Endothelial cell of umbilical vein (primary cell): ENCODE measurements at regions not wholly inside any gene's neighbourhood (a gene's known extent, or its start where the extent isn't known, plus 50 kb on each side); places are given as distances from the start of the nearest gene placed in this dataset.

Source experiments
- BruUV-seq: library from RNA; stranded (reverse); fragments of 400-500 nt; replicated peaks from 2 replicates; lab custom pipeline; 2021; lab: Mats Ljungman, UMichigan
- CTCF ChIA-PET: fragments of 300-600, 350-600 bp; sonication (Branson Sonifier 250); formaldehyde crosslinking; loops from one replicate; lab custom pipeline; 2021; ENCODE audit warnings: antibody characterized with exemption, inconsistent platforms; lab: Charles Lee
- POLR2A ChIA-PET: fragments of 300-600, 350-600 bp; sonication (Branson Sonifier 250); formaldehyde crosslinking; loops from one replicate; lab custom pipeline; 2021; ENCODE audit warnings: antibody characterized with exemption, inconsistent platforms; lab: Charles Lee
- DNase-seq: peaks from one replicate; pipeline ENCODE4 v3.0.0-alpha.2; 2011; ENCODE audit warnings: low read depth, low spot score
- FAIRE-seq: peaks from 2 replicates; lab custom pipeline; 2011; peaks lifted over from hg19 to GRCh38; lab: Jason Lieb, UNC
- H2AFZ ChIP-seq: 2 replicates; pipeline ENCODE4 v1.6.0; 2012; ENCODE audit warnings: low read depth, low read length, control low read depth, inconsistent platforms
- H3K27ac ChIP-seq: 2 replicates; pipeline ENCODE4 v1.5.1; 2011; ENCODE audit warnings: low read depth, mild to moderate bottlenecking, control low read depth, low read length, moderate library complexity; ENCODE audit not compliant: insufficient read depth
- H3K27me3 ChIP-seq, 2 experiments: 2 replicates each; pipeline versions ENCODE4 v1.6.0 to v1.6.1; 2011; ENCODE audit warnings: low read length in 2 of 2, mixed read lengths in 1 of 2; ENCODE audit not compliant: control insufficient read depth in 2 of 2, insufficient read depth in 2 of 2
- H3K36me3 ChIP-seq, 2 experiments: 2 replicates in 1 of 2; 3 replicates in 1 of 2; pipeline ENCODE4 v1.5.1; 2011; ENCODE audit warnings: low read length in 2 of 2, mild to moderate bottlenecking in 1 of 2, moderate library complexity in 1 of 2; ENCODE audit not compliant: control insufficient read depth in 2 of 2, insufficient read depth in 2 of 2; ENCODE audit errors: extremely low read depth in 1 of 2
- H3K4me1 ChIP-seq: 3 replicates; pipeline ENCODE4 v1.5.1; 2011; ENCODE audit warnings: mild to moderate bottlenecking, low read length; ENCODE audit not compliant: control insufficient read depth, insufficient read depth; ENCODE audit errors: extremely low read depth
- H3K4me2 ChIP-seq: 2 replicates; pipeline ENCODE4 v1.6.1; 2011; ENCODE audit warnings: low read length, control low read depth, mixed read lengths; ENCODE audit not compliant: insufficient read depth
- H3K4me3 ChIP-seq, 3 experiments: fragments of 200-600 bp in 1 of 3; sonication (generic), shearing (Covaris generic) in 1 of 3; replicated peaks in 1 of 3; 2 replicates each; pipeline ENCODE4 v1.5.1; 2011 to 2016; ENCODE audit warnings: control low read depth in 3 of 3, low read length in 3 of 3, mild to moderate bottlenecking in 2 of 3, inconsistent platforms in 1 of 3, low read depth in 1 of 3, moderate library complexity in 1 of 3; ENCODE audit not compliant: insufficient read depth in 1 of 3
- H3K79me2 ChIP-seq: 2 replicates; pipeline ENCODE4 v1.6.0; 2012; ENCODE audit warnings: low read length, inconsistent platforms; ENCODE audit not compliant: control insufficient read depth, insufficient read depth
- H3K9ac ChIP-seq: replicated peaks from 2 replicates; pipeline ENCODE3; 2011; ENCODE audit warnings: low read length, control low read depth; ENCODE audit not compliant: insufficient read depth; ENCODE audit errors: extremely low read depth
- H3K9me1 ChIP-seq: replicated peaks from 3 replicates; pipeline ENCODE4 v1.6.0; 2011; ENCODE audit warnings: mild to moderate bottlenecking, low read length; ENCODE audit not compliant: control insufficient read depth, insufficient read depth; ENCODE audit errors: extremely low read depth
- H3K9me3 ChIP-seq: replicated peaks from 2 replicates; pipeline ENCODE4 v1.5.1; 2012; ENCODE audit warnings: low read length, inconsistent platforms; ENCODE audit not compliant: control insufficient read depth, insufficient read depth
- H4K20me1 ChIP-seq: replicated peaks from 2 replicates; pipeline ENCODE3; 2011; ENCODE audit warnings: mild to moderate bottlenecking, low read length; ENCODE audit not compliant: control insufficient read depth, insufficient read depth; ENCODE audit errors: extremely low read depth
- CTCF ChIP-seq, 2 donors: IDR thresholded peaks; 1 replicate in 1 of 2; 2 replicates in 1 of 2; pipeline ENCODE4 v1.5.1; 2011; ENCODE audit warnings: low read length in 2 of 2, mild to moderate bottlenecking in 2 of 2, moderate library complexity in 2 of 2, control low read depth in 1 of 2, inconsistent platforms in 1 of 2, low read depth in 1 of 2; ENCODE audit not compliant: insufficient read depth in 1 of 2; ENCODE audit errors: extremely low read depth in 1 of 2
- EZH2 ChIP-seq: IDR thresholded peaks from 2 replicates; pipeline ENCODE4 v1.6.1; 2012; ENCODE audit warnings: borderline replicate concordance, low read depth, mild to moderate bottlenecking, moderate library complexity, low read length, inconsistent platforms; ENCODE audit not compliant: severe bottlenecking
- FOS ChIP-seq: IDR thresholded peaks from 2 replicates; pipeline ENCODE4 v1.6.1; 2011; ENCODE audit warnings: mild to moderate bottlenecking, low read length, moderate library complexity, borderline replicate concordance; ENCODE audit not compliant: insufficient read depth
- GATA2 ChIP-seq: IDR thresholded peaks from 2 replicates; pipeline ENCODE4 v1.7.0; 2011; ENCODE audit warnings: low read depth, mild to moderate bottlenecking, moderate library complexity, mixed read lengths, low read length; ENCODE audit not compliant: insufficient read length, insufficient read depth
- JUN ChIP-seq: IDR thresholded peaks from 2 replicates; pipeline ENCODE4 v1.6.1; 2011; ENCODE audit warnings: borderline replicate concordance, low read depth; ENCODE audit not compliant: insufficient read length, insufficient read depth
- MAX ChIP-seq: IDR thresholded peaks from 2 replicates; pipeline ENCODE4 v1.6.1; 2011; ENCODE audit not compliant: insufficient read depth, insufficient read length
- MYC ChIP-seq: IDR thresholded peaks from one replicate; pipeline ENCODE4 v1.6.1; 2011; ENCODE audit warnings: mild to moderate bottlenecking, low read depth, low read length
- POLR2A ChIP-seq: IDR thresholded peaks from 2 replicates; pipeline ENCODE4 v1.6.1; 2012; ENCODE audit warnings: low read depth, mild to moderate bottlenecking, control low read depth, low read length
- POLR2AphosphoS5 ChIP-seq: IDR thresholded peaks from 2 replicates; pipeline ENCODE4 v1.6.1; 2012; ENCODE audit warnings: low read depth, mild to moderate bottlenecking, control low read depth, low read length, moderate library complexity; ENCODE audit not compliant: insufficient read depth
- dilution Hi-C: fragments of 300-500 bp; cut with MboI; formaldehyde crosslinking; loops from one replicate; pipeline ENCODE4 v1.15.0; 2019; ENCODE audit warnings: low sequenced_read_pairs; ENCODE audit not compliant: extremely low pct_ligation_motif_present
- intact Hi-C: fragments of 100-400 bp; cut with micrococcal nuclease; formaldehyde crosslinking; loops from one replicate; pipeline ENCODE4 v1.10.0; 2022

GRCh38 chr10:32205670-32206069, 141.3 kb downstream of the EPC1 start:
- peaks cover 22% of the 10 kb centered on the region for H3K4me1 ChIP-seq
- peak; percentile 83 for FAIRE-seq
- DNase-seq: peak; percentile 90
- H4K20me1 ChIP-seq: no peaks in the 10 kb centered on the region
- H3K9ac ChIP-seq: peak overlapping the region; percentile 41
- H3K36me3 ChIP-seq: no peaks in the 10 kb centered on the region
- no peaks in the 10 kb centered on the region for H3K27me3 ChIP-seq
- BruUV-seq: no TSS peak
- no peak for TF ChIP-seq CTCF (IDR thresholded peaks at IDR 0.05; ENCODE audit: extremely low read depth in 1 of 2, insufficient read depth in 1 of 2, low read depth in 1 of 2, low read length in 2 of 2)
- TF ChIP-seq GATA2: peak; percentile 79
- TF ChIP-seq JUN: peak; percentile 60
- peak; percentile 55 for TF ChIP-seq FOS
- TF ChIP-seq POLR2A: no peak
- ChIA-PET CTCF (interaction anchor here (0.8 to 2.2 kb wide), 14 partner anchors 9 to 344 kb away, joined by 3 to 37 read pairs (median 4); no protein-coding TSS in a partner anchor), POLR2A (no interaction called here)
- no peaks in the 10 kb centered on the region for H3K79me2 ChIP-seq
- dilution Hi-C loops (no loop called here), intact Hi-C loops (loop anchor here (1.0 to 5.0 kb wide), 5 partner anchors 48 to 151 kb away; partner anchors contain the start of gene EPC1)
- no peak overlapping the region for H3K4me3 ChIP-seq
- H3K9me3 ChIP-seq: no peaks in the 10 kb centered on the region
- H3K27ac ChIP-seq: peak overlapping the region; percentile 76
- peak overlapping the region; percentile 70 for H3K4me2 ChIP-seq
- H3K9me1 ChIP-seq: no peaks in the 10 kb centered on the region
- peak overlapping the region; percentile 39 for H2AFZ ChIP-seq

- ChIA-PET POLR2A (no interaction called here), CTCF (interaction anchor here (1.1 to 2.2 kb wide), 6 partner anchors 12 to 343 kb away, joined by 3 to 37 read pairs (median 6); no protein-coding TSS in a partner anchor)
- Histone ChIP-seq H3K4me1 (peaks cover 22% of the 10 kb centered on the region), H3K9me3 (no peaks in the 10 kb centered on the region), H4K20me1 (no peaks in the 10 kb centered on the region), H3K4me3 (no peak overlapping the region), H3K27me3 (no peaks in the 10 kb centered on the region), H3K9ac (no peak overlapping the region), H3K4me2 (no peak overlapping the region), H3K27ac (peak overlapping the region; percentile 53), H3K79me2 (no peaks in the 10 kb centered on the region), H3K9me1 (no peaks in the 10 kb centered on the region), H3K36me3 (no peaks in the 10 kb centered on the region), H2AFZ (no peak overlapping the region)
- intact Hi-C loops: loop anchor here (1.0 to 5.0 kb wide), 3 partner anchors 47 to 143 kb away; partner anchors contain the start of gene EPC1
- FAIRE-seq (no peak), DNase-seq (peak; percentile 22)
- TF ChIP-seq MYC (no peak), FOS (no peak), CTCF (IDR thresholded peaks at IDR 0.05; ENCODE audit: extremely low read depth in 1 of 2, insufficient read depth in 1 of 2, low read depth in 1 of 2, low read length in 2 of 2) (no peak), POLR2AphosphoS5 (no peak), GATA2 (no peak), JUN (no peak), POLR2A (no peak), EZH2 (no peak), MAX (no peak)
- dilution Hi-C loops: no loop called here
- BruUV-seq: no TSS peak
Observed at GRCh38 chr10:32204606-32205005, 142.4 kb downstream of the EPC1 start.
